HEK293T (cell line): ENCODE measurements at regions not wholly inside any gene's neighbourhood (a gene's known extent, or its start where the extent isn't known, plus 50 kb on each side); places are given as distances from the start of the nearest gene placed in this dataset.

Experiments used
- CTCF ChIA-PET: fragments of 350-600 bp; formaldehyde crosslinking; extraction: SDS; loops from one replicate; lab custom pipeline; 2021; ENCODE audit warnings: antibody characterized with exemption, inconsistent platforms; lab: Yijun Ruan, JAX
- POLR2A ChIA-PET: fragments of 350-600 bp; formaldehyde crosslinking; extraction: SDS; loops from one replicate; lab custom pipeline; 2020; ENCODE audit warnings: antibody characterized with exemption, inconsistent platforms; lab: Yijun Ruan, JAX
- DNase-seq: peaks from one replicate; pipeline ENCODE4 v3.0.0; 2012; ENCODE audit warnings: mixed read lengths; ENCODE audit errors: extremely low spot score
- ARNT ChIP-seq: fragments of 450-650 bp; IDR thresholded peaks from 2 replicates; pipeline ENCODE4 v1.6.1; 2017; ENCODE audit warnings: mild to moderate bottlenecking
- BHLHE40 ChIP-seq: fragments of 450-650 bp; IDR thresholded peaks from 2 replicates; pipeline ENCODE4 v1.6.1; 2016; ENCODE audit warnings: mild to moderate bottlenecking, moderate library complexity, borderline replicate concordance
- CTBP1 ChIP-seq: fragments of 450-650 bp; IDR thresholded peaks from 2 replicates; pipeline ENCODE4 v1.6.1; 2016; ENCODE audit warnings: borderline replicate concordance
- ELF4 ChIP-seq: fragments of 450-650 bp; IDR thresholded peaks from 2 replicates; pipeline ENCODE4 v1.6.1; 2017; ENCODE audit warnings: antibody characterized with exemption
- FOXA1 ChIP-seq: fragments of 450-650 bp; IDR thresholded peaks from 2 replicates; pipeline ENCODE4 v1.6.1; 2016; ENCODE audit warnings: mild to moderate bottlenecking
- FOXK2 ChIP-seq: fragments of 450-650 bp; IDR thresholded peaks from 2 replicates; pipeline ENCODE4 v1.6.1; 2016; ENCODE audit warnings: mild to moderate bottlenecking
- FOXM1 ChIP-seq: fragments of 450-650 bp; IDR thresholded peaks from 2 replicates; pipeline ENCODE4 v1.6.1; 2017; ENCODE audit warnings: mild to moderate bottlenecking, borderline replicate concordance
- HDGF ChIP-seq: fragments of 450-650 bp; IDR thresholded peaks from 2 replicates; pipeline ENCODE4 v1.6.1; 2017; ENCODE audit warnings: antibody characterized with exemption, borderline replicate concordance
- L3MBTL2 ChIP-seq: fragments of 450-650 bp; conservative IDR thresholded peaks from 2 replicates; pipeline ENCODE4 v1.6.1; 2016; ENCODE audit warnings: mild to moderate bottlenecking
- LEF1 ChIP-seq: fragments of 450-650 bp; IDR thresholded peaks from 2 replicates; pipeline ENCODE4 v1.6.1; 2017; ENCODE audit warnings: mild to moderate bottlenecking, borderline replicate concordance
- NFRKB ChIP-seq: fragments of 450-650 bp; IDR thresholded peaks from 2 replicates; pipeline ENCODE4 v1.6.1; 2016; ENCODE audit warnings: mild to moderate bottlenecking, moderate library complexity
- SP1 ChIP-seq: fragments of 450-650 bp; IDR thresholded peaks from 2 replicates; pipeline ENCODE4 v1.6.1; 2017
- SUZ12 ChIP-seq: fragments of 450-650 bp; IDR thresholded peaks from 2 replicates; pipeline ENCODE4 v1.6.1; 2016; ENCODE audit warnings: mild to moderate bottlenecking
- TARDBP ChIP-seq: fragments of 450-650 bp; IDR thresholded peaks from 2 replicates; pipeline ENCODE4 v1.6.1; 2016
- ZNF384 ChIP-seq: fragments of 450-650 bp; IDR thresholded peaks from 2 replicates; pipeline ENCODE4 v1.6.1; 2016
- TF ChIP-seq, protein P1 (sequence below): fragments of 450-650 bp; IDR thresholded peaks from 2 replicates; pipeline ENCODE4 v1.6.1; 2016

DNA sequence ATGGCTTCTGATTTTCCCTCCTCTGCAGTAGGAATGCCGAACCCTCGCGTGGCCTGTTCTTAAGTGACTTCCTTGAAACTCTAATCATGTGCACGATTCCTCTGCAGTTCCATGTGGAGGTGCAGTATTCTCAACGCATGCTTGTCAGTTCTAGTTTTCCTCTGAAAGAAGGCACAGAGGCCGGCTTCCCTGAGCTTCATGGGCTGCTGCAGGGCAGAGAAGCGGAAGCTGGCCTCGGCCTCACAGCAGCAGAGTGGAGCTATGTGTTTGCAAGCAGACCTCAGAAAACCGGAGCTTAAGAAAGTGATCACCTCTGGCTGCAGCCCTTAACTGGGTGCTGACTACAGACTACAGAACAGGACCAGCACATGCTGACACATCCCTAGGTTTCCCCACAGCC lies 500.7 kb downstream of the GRIN2A start:
- TF ChIP-seq ARNT, result no peak
- TF ChIP-seq, protein P1, sequence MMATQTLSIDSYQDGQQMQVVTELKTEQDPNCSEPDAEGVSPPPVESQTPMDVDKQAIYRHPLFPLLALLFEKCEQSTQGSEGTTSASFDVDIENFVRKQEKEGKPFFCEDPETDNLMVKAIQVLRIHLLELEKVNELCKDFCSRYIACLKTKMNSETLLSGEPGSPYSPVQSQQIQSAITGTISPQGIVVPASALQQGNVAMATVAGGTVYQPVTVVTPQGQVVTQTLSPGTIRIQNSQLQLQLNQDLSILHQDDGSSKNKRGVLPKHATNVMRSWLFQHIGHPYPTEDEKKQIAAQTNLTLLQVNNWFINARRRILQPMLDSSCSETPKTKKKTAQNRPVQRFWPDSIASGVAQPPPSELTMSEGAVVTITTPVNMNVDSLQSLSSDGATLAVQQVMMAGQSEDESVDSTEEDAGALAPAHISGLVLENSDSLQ, result no peak
- TF ChIP-seq BHLHE40, result no peak
- no peak for TF ChIP-seq SP1
- TF ChIP-seq CTBP1, result no peak
- TF ChIP-seq ELF4, result no peak
- TF ChIP-seq FOXA1, result no peak
- no peak for TF ChIP-seq SUZ12
- TF ChIP-seq LEF1, result no peak
- no peak for TF ChIP-seq HDGF
- no peak for TF ChIP-seq FOXM1
- TF ChIP-seq NFRKB, result no peak
- TF ChIP-seq ZNF384, result no peak
- no peak for TF ChIP-seq FOXK2
- no peak for TF ChIP-seq L3MBTL2
- no peak for TF ChIP-seq TARDBP
- POLR2A ChIA-PET, result no interaction called here

DNA sequence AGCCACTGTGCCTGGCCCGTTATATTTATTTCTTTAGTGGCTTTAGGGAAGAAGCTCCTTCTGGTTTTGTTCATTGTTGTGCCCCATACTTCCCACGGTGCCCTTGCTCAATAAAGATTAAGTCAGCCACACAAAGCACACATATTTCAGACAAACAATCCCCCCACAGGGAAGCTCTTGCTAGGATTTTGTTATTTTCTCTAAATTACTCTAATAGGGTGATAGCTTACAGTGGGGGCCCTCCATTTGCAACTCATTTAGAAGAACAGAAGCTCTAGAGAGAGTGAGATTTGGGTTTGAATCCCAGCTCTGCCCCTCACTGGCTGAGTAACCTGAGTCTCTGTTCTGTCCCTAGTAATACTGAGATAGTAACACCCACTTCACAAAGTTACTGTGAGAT lies 499.9 kb downstream of the GRIN2A start:
- TF ChIP-seq ZNF384 (no peak), ARNT (no peak), SP1 (no peak), ELF4 (no peak), CTBP1 (no peak), L3MBTL2 (no peak)
- TF ChIP-seq, protein P1, result no peak
- ChIA-PET POLR2A (no interaction called here), CTCF (no interaction called here)
- DNase-seq, result no peak

More for the DNA sequence above, 500.7 kb downstream of the GRIN2A start:
- no peak for DNase-seq
- CTCF ChIA-PET, result no interaction called here

DNA sequence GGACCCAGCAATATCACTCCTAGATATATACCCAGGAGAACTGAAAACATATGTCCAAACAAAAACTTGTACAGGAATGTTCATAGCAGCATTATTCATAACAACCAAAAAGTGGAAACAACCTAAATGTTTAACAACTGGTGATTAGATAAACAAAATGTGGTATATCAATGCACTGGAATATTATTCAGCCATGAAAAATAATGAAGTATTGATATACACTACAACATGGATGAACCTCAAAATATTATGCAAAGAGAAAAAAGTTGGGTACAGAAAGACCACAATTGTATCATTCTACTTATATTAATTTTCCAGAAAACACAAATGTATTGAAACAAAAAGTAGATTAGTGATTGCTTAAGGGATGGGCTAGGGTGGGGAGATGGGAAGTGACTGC lies 498.6 kb downstream of the GRIN2A start:
- DNase-seq, result no peak
- POLR2A ChIA-PET, result no interaction called here
- CTCF ChIA-PET, result no interaction called here
- TF ChIP-seq HDGF (no peak), ZNF384 (no peak), TARDBP (no peak), ELF4 (no peak), FOXA1 (no peak), CTBP1 (no peak), NFRKB (no peak), LEF1 (no peak), FOXK2 (no peak), BHLHE40 (no peak), SUZ12 (no peak), L3MBTL2 (no peak), SP1 (no peak), ARNT (no peak), FOXM1 (no peak)
- TF ChIP-seq, protein P1, result no peak

DNA sequence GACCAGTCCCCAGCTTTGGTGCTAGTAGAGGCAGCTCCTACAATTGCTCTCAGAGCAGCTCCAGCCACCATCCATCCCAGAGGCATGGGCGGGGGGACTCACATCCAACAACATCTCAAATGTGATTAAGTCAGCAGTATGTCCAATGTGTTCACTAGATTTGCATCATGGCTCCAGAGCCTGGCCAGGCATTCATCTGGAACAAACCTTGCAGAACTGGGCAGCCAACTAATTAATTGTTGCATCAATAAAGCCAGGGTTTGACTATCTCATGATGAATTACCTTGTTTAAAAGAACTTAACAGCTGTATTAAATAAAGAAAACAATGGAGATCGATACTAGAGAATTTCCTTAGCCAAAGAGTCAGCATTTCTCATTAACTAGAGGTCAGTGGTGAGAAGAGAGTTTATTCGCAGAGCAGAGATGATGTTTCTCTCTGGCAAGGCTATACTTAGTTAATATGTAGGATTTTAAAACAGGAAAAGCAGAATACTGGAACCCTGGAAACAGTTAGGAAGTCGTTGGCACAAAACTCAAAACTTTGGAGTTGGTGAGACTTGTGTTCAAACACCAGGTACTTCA lies 494.4 kb downstream of the GRIN2A start:
- CTCF ChIA-PET, result no interaction called here

DNA sequence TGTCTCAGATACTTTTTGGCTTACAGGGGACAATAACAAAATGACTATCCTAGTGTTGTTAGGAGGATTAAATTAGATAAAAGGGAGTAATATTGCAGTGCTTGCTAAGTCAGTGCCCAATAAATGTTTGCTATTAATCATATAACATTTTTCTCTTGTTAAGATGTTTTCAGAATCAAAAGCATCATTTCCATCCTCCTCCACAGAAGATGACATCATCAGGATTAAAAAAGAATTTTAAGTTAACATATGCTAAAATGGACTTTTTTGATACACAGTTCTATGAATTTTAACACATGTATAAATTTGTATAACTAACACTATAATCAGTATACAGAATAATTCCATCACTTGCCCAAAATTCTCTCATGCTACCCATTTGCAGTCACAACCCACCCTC lies 492.6 kb downstream of the GRIN2A start:
- CTCF ChIA-PET, result no interaction called here
- POLR2A ChIA-PET, result no interaction called here

More for the DNA sequence above, 494.4 kb downstream of the GRIN2A start:
- TF ChIP-seq BHLHE40 (no peak), LEF1 (no peak), HDGF (no peak), FOXK2 (no peak), NFRKB (no peak), TARDBP (no peak), ARNT (no peak), ELF4 (no peak), SP1 (no peak), ZNF384 (no peak), FOXM1 (no peak)
- DNase-seq, result no peak
- POLR2A ChIA-PET, result no interaction called here

DNA sequence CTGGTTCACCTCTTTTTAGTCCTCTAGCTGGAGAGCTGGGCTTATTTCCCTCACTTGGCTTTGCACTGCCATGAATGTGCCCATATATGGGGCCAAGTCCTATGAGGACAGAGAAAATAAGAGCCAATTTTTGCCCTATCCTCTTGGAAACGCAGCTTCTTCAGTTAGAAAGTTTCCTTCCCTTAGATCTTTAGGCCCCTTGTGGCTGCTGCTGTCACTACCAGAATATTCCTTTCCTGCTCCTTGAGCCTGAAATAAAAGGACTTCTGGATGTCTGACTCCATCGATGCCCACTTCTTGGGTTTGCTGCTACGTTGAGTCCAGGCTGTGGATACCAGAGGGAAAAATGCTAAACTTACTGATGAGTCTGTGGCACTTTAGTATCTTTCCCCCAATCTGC lies 487.1 kb downstream of the GRIN2A start:
- TF ChIP-seq FOXA1 (no peak), TARDBP (no peak), BHLHE40 (no peak), SP1 (no peak), ARNT (no peak), ELF4 (no peak), SUZ12 (no peak), ZNF384 (no peak), FOXK2 (no peak), LEF1 (no peak), NFRKB (no peak), L3MBTL2 (no peak), FOXM1 (no peak)
- DNase-seq, result no peak
- ChIA-PET CTCF (no interaction called here), POLR2A (no interaction called here)

More for the DNA sequence above, 492.6 kb downstream of the GRIN2A start:
- DNase-seq, result no peak
- no peak for TF ChIP-seq ZNF384
- no peak for TF ChIP-seq BHLHE40
- no peak for TF ChIP-seq FOXK2
- no peak for TF ChIP-seq ELF4
